Neural cell (in vitro differentiated cells): ENCODE measurements at regions not wholly inside any gene's neighbourhood (a gene's known extent, or its start where the extent isn't known, plus 50 kb on each side); places are given as distances from the start of the nearest gene placed in this dataset.

Experiments
- H2AFZ ChIP-seq: fragments of 200-600, 300-800 bp; sonication (generic), shearing (Covaris generic); 2 replicates; pipeline ENCODE4 v1.6.0; 2014; ENCODE audit warnings: low read depth, mild to moderate bottlenecking, antibody characterized with exemption, low read length, moderate library complexity
- H3F3A ChIP-seq: fragments of 200-600 bp; shearing (Covaris generic); 2 replicates; pipeline ENCODE4 v1.6.1; 2016; ENCODE audit warnings: mild to moderate bottlenecking, moderate library complexity, mixed read lengths, antibody characterized with exemption, low read length; ENCODE audit not compliant: insufficient read depth, poor library complexity, severe bottlenecking
- H3K27ac ChIP-seq: fragments of 200-600, 300-800 bp; sonication (generic), shearing (Covaris generic); 2 replicates; pipeline ENCODE4 v1.5.1; 2014; ENCODE audit warnings: mild to moderate bottlenecking, low read length, moderate library complexity
- H3K27me3 ChIP-seq: fragments of 300-800, 200-600 bp; sonication (generic), shearing (Covaris generic); 2 replicates; pipeline ENCODE4 v1.6.0; 2014; ENCODE audit warnings: mild to moderate bottlenecking, low read depth, low read length, moderate library complexity; ENCODE audit not compliant: insufficient read depth
- H3K36me3 ChIP-seq: fragments of 300-800, 200-600 bp; sonication (generic), shearing (Covaris generic); 2 replicates; pipeline ENCODE4 v1.5.1; 2014; ENCODE audit warnings: mild to moderate bottlenecking, antibody characterized with exemption, low read length, moderate library complexity; ENCODE audit not compliant: insufficient read depth
- H3K4me2 ChIP-seq: fragments of 300-800, 200-600 bp; sonication (generic), shearing (Covaris generic); 2 replicates; pipeline ENCODE4 v1.6.0; 2014; ENCODE audit warnings: mild to moderate bottlenecking, low read length
- H3K4me3 ChIP-seq: fragments of 300-800, 200-600 bp; sonication (generic), shearing (Covaris generic); 2 replicates; pipeline ENCODE4 v1.5.1; 2014; ENCODE audit warnings: mild to moderate bottlenecking, low read length, moderate library complexity
- H3K79me2 ChIP-seq: fragments of 200-600 bp; shearing (Covaris generic); replicated peaks from 2 replicates; pipeline ENCODE4 v1.6.0; 2014; ENCODE audit warnings: mild to moderate bottlenecking, low read length, moderate library complexity; ENCODE audit not compliant: insufficient read depth
- H3K9ac ChIP-seq: fragments of 300-800, 200-600 bp; sonication (generic), shearing (Covaris generic); 2 replicates; pipeline ENCODE4 v1.6.1; 2016; ENCODE audit warnings: mild to moderate bottlenecking, low read length, mixed read lengths
- H3K9me2 ChIP-seq: fragments of 200-600 bp; shearing (Covaris generic); 2 replicates; pipeline ENCODE4 v1.6.1; 2016; ENCODE audit warnings: mild to moderate bottlenecking, low read length, mixed read lengths; ENCODE audit not compliant: insufficient read depth
- H3K9me3 ChIP-seq: fragments of 200-600, 300-800 bp; sonication (generic), shearing (Covaris generic); 2 replicates; pipeline ENCODE4 v1.6.1; 2016; ENCODE audit warnings: mild to moderate bottlenecking, mixed run types, low read length, moderate library complexity, mixed read lengths
- H4K20me1 ChIP-seq: fragments of 200-600 bp; shearing (Covaris generic); 2 replicates; pipeline ENCODE4 v1.6.1; 2016; ENCODE audit warnings: mild to moderate bottlenecking, mixed run types; ENCODE audit not compliant: insufficient read depth
- EP300 ChIP-seq: fragments of 450-650 bp; conservative IDR thresholded peaks from 2 replicates; pipeline ENCODE4 v1.6.1; 2014; ENCODE audit warnings: antibody characterized with exemption, mild to moderate bottlenecking, moderate library complexity; ENCODE audit not compliant: poor library complexity, severe bottlenecking
- EZH2 ChIP-seq: fragments of 200-600, 300-800 bp; shearing (Covaris generic), sonication (generic); IDR thresholded peaks from 2 replicates; pipeline ENCODE4 v1.6.1; 2014; ENCODE audit warnings: antibody characterized with exemption, low read length, borderline replicate concordance, mild to moderate bottlenecking; ENCODE audit not compliant: insufficient read depth, poor library complexity, severe bottlenecking
- MXI1 ChIP-seq: fragments of 450-650 bp; conservative IDR thresholded peaks from 2 replicates; pipeline ENCODE4 v1.6.1; 2014; ENCODE audit warnings: antibody characterized with exemption, mild to moderate bottlenecking; ENCODE audit not compliant: poor library complexity, severe bottlenecking
- POLR2AphosphoS5 ChIP-seq: IDR thresholded peaks from 2 replicates; pipeline ENCODE4 v1.6.1; 2012
- RAD21 ChIP-seq: fragments of 450-650 bp; conservative IDR thresholded peaks from 2 replicates; pipeline ENCODE4 v1.6.1; 2014; ENCODE audit warnings: antibody characterized with exemption, mild to moderate bottlenecking, moderate library complexity
- SMC3 ChIP-seq: fragments of 450-650 bp; conservative IDR thresholded peaks from 2 replicates; pipeline ENCODE4 v1.6.1; 2014; ENCODE audit warnings: antibody characterized with exemption, mild to moderate bottlenecking, moderate library complexity; ENCODE audit not compliant: poor library complexity
- TAF1 ChIP-seq: IDR thresholded peaks from 2 replicates; pipeline ENCODE4 v1.6.1; 2012; ENCODE audit warnings: low read depth
- TF ChIP-seq, protein P1 (sequence below): fragments of 450-650 bp; IDR thresholded peaks from 2 replicates; pipeline ENCODE4 v1.5.1; 2014; ENCODE audit warnings: antibody characterized with exemption, mild to moderate bottlenecking, moderate library complexity; ENCODE audit not compliant: poor library complexity, severe bottlenecking
- TF ChIP-seq, protein P2 (sequence below): IDR thresholded peaks from 2 replicates; pipeline ENCODE4 v1.6.1; 2012; ENCODE audit warnings: borderline replicate concordance

DNA sequence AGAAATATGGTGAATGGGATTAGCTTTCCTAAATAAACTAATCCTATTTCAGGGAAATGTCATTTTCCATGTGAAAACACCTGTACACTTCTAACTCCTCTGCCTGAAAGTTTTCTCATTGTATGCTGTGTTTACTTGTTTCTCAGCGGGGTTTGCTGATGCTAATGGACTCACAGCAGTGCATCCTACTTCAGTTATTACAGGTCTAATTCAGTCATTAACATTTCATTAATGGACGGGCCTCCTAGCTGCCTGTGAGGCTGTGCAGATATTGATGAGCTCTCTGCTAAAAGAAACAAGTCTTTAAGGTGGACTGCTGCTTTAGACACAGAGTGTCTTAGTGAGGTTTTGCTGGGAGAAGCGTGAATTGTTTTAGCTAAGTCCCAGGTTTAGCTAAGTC, 1342.0 kb upstream of the ZEB2 start:
- Histone ChIP-seq H4K20me1 (no peaks in the 10 kb centered on the region), H3F3A (no peaks in the 10 kb centered on the region), H3K4me3 (no peak overlapping the region), H2AFZ (no peak overlapping the region), H3K4me2 (no peak overlapping the region), H3K9me3 (no peaks in the 10 kb centered on the region), H3K27ac (no peak overlapping the region), H3K9me2 (no peaks in the 10 kb centered on the region), H3K79me2 (no peaks in the 10 kb centered on the region), H3K9ac (no peak overlapping the region), H3K36me3 (no peaks in the 10 kb centered on the region), H3K27me3 (no peaks in the 10 kb centered on the region)
- TF ChIP-seq POLR2AphosphoS5 (no peak), MXI1 (no peak), EZH2 (no peak), SMC3 (no peak), EP300 (no peak), RAD21 (no peak), TAF1 (no peak)
- TF ChIP-seq, protein P1, sequence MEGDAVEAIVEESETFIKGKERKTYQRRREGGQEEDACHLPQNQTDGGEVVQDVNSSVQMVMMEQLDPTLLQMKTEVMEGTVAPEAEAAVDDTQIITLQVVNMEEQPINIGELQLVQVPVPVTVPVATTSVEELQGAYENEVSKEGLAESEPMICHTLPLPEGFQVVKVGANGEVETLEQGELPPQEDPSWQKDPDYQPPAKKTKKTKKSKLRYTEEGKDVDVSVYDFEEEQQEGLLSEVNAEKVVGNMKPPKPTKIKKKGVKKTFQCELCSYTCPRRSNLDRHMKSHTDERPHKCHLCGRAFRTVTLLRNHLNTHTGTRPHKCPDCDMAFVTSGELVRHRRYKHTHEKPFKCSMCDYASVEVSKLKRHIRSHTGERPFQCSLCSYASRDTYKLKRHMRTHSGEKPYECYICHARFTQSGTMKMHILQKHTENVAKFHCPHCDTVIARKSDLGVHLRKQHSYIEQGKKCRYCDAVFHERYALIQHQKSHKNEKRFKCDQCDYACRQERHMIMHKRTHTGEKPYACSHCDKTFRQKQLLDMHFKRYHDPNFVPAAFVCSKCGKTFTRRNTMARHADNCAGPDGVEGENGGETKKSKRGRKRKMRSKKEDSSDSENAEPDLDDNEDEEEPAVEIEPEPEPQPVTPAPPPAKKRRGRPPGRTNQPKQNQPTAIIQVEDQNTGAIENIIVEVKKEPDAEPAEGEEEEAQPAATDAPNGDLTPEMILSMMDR = no peak
- TF ChIP-seq, protein P2, sequence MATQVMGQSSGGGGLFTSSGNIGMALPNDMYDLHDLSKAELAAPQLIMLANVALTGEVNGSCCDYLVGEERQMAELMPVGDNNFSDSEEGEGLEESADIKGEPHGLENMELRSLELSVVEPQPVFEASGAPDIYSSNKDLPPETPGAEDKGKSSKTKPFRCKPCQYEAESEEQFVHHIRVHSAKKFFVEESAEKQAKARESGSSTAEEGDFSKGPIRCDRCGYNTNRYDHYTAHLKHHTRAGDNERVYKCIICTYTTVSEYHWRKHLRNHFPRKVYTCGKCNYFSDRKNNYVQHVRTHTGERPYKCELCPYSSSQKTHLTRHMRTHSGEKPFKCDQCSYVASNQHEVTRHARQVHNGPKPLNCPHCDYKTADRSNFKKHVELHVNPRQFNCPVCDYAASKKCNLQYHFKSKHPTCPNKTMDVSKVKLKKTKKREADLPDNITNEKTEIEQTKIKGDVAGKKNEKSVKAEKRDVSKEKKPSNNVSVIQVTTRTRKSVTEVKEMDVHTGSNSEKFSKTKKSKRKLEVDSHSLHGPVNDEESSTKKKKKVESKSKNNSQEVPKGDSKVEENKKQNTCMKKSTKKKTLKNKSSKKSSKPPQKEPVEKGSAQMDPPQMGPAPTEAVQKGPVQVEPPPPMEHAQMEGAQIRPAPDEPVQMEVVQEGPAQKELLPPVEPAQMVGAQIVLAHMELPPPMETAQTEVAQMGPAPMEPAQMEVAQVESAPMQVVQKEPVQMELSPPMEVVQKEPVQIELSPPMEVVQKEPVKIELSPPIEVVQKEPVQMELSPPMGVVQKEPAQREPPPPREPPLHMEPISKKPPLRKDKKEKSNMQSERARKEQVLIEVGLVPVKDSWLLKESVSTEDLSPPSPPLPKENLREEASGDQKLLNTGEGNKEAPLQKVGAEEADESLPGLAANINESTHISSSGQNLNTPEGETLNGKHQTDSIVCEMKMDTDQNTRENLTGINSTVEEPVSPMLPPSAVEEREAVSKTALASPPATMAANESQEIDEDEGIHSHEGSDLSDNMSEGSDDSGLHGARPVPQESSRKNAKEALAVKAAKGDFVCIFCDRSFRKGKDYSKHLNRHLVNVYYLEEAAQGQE = no peak

DNA sequence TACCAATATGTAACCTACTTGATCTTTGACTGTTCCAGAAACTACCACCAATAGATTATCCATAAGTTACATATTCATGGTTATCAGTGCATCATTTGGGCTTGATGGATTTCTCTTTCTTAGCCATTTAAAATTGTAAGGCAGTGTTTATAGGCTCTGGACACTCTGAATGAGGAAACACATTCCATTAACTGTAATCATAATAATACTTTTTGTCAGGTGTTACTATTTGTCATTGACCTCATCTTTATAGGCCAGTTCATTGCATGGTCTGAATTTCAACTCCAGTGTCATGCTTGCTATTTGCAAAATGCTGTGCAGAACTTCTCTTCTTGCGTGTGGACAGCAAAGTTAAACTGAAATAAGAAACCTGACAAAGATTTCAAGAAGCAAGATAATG, 1340.2 kb upstream of the ZEB2 start:
- H3K36me3 ChIP-seq = no peaks in the 10 kb centered on the region
- no peaks in the 10 kb centered on the region for H3F3A ChIP-seq
- H3K27me3 ChIP-seq = no peaks in the 10 kb centered on the region
- no peaks in the 10 kb centered on the region for H3K9me2 ChIP-seq
- no peak overlapping the region for H2AFZ ChIP-seq
- no peak overlapping the region for H3K4me3 ChIP-seq
- H4K20me1 ChIP-seq = no peaks in the 10 kb centered on the region
- no peak overlapping the region for H3K27ac ChIP-seq
- H3K9me3 ChIP-seq = no peaks in the 10 kb centered on the region
- TF ChIP-seq MXI1 (no peak), RAD21 (no peak), EZH2 (no peak), TAF1 (no peak), EP300 (no peak), POLR2AphosphoS5 (no peak), SMC3 (no peak)
- TF ChIP-seq, protein P1 = no peak
- TF ChIP-seq, protein P2 = no peak
- no peak overlapping the region for H3K4me2 ChIP-seq
- no peak overlapping the region for H3K9ac ChIP-seq
- H3K79me2 ChIP-seq = no peaks in the 10 kb centered on the region
